HG02642 (cell line): ENCODE measurements at regions not wholly inside any gene's neighbourhood (a gene's known extent, or its start where the extent isn't known, plus 50 kb on each side); places are given as distances from the start of the nearest gene placed in this dataset.
"Not testable (repeated sequence)": the region's sequence is repeated elsewhere in the genome, so short reads cannot be mapped to it uniquely, and the experiment has no call there.

Source experiments
- ATAC-seq: cut with Tn5 transposase; IDR thresholded peaks from one replicate; pipeline ENCODE4 v1.9.1; 2021; ENCODE audit warnings: mild to moderate bottlenecking; ENCODE audit not compliant: unreplicated experiment, poor library complexity

- ATAC-seq: no peak
These were observed 773.2 kb downstream of the TBC1D22A start for GRCh38 chr22:47535681-47536080.

- no peak for ATAC-seq
These were observed 772.5 kb downstream of the TBC1D22A start for GRCh38 chr22:47534804-47535410.

GRCh38 chr22:47533961-47534803, 771.7 kb downstream of the TBC1D22A start:
- ATAC-seq: no peak

- no peak for ATAC-seq
These were observed 754.6 kb downstream of the TBC1D22A start for GRCh38 chr22:47517062-47517461.

GRCh38 chr22:47515384-47516125, 753.1 kb downstream of the TBC1D22A start:
- no peak for ATAC-seq

GRCh38 chr22:47512617-47513016, 750.2 kb downstream of the TBC1D22A start:
- no peak for ATAC-seq

GRCh38 chr22:47504962-47505361, 742.5 kb downstream of the TBC1D22A start:
- no peak for ATAC-seq

GRCh38 chr22:47498969-47499495, 736.6 kb downstream of the TBC1D22A start:
- no peak for ATAC-seq

GRCh38 chr22:47497666-47498065, 735.2 kb downstream of the TBC1D22A start:
- no peak for ATAC-seq

GRCh38 chr22:47495110-47495509, 732.7 kb downstream of the TBC1D22A start:
- no peak for ATAC-seq

- not testable (repeated sequence) for ATAC-seq
These were observed 725.7 kb downstream of the TBC1D22A start for GRCh38 chr22:47488131-47488530.

- no peak for ATAC-seq
These were observed 724.3 kb downstream of the TBC1D22A start for GRCh38 chr22:47486569-47487312.

GRCh38 chr22:47484960-47485569, 722.6 kb downstream of the TBC1D22A start:
- ATAC-seq: no peak

- ATAC-seq: no peak
These were observed 713.8 kb downstream of the TBC1D22A start for GRCh38 chr22:47476231-47476630.

- no peak for ATAC-seq
These were observed 712.4 kb downstream of the TBC1D22A start for GRCh38 chr22:47474895-47475294.

GRCh38 chr22:47474464-47474863, 712.0 kb downstream of the TBC1D22A start:
- ATAC-seq: no peak

- ATAC-seq: no peak
These were observed 710.2 kb downstream of the TBC1D22A start for GRCh38 chr22:47472636-47473035.

- no peak for ATAC-seq
These were observed 709.0 kb downstream of the TBC1D22A start for GRCh38 chr22:47471406-47471805.

- no peak for ATAC-seq
These were observed 703.4 kb downstream of the TBC1D22A start for GRCh38 chr22:47465809-47466208.

- no peak for ATAC-seq
These were observed 702.8 kb downstream of the TBC1D22A start for GRCh38 chr22:47465222-47465621.
